Kidney capillary endothelial cell (primary cell): ENCODE measurements at regions not wholly inside any gene's neighbourhood (a gene's known extent, or its start where the extent isn't known, plus 50 kb on each side); places are given as distances from the start of the nearest gene placed in this dataset.
"Not testable (repeated sequence)": the region's sequence is repeated elsewhere in the genome, so short reads cannot be mapped to it uniquely, and the experiment has no call there.

Experiments used
- DNase-seq: peaks from one replicate; pipeline ENCODE4 v3.0.0-alpha.2; 2018; ENCODE audit warnings: low spot score

GRCh38 chr6:1156411-1156810 is 155.5 kb upstream of the FOXQ1 start:
- not testable (repeated sequence) for DNase-seq

- DNase-seq = no peak
Measured at GRCh38 chr6:1153696-1154245, 158.1 kb upstream of the FOXQ1 start.

- DNase-seq = no peak
Measured at GRCh38 chr6:1146500-1146899, 165.4 kb upstream of the FOXQ1 start.

- DNase-seq = no peak
Measured at GRCh38 chr6:1145768-1146218, 166.1 kb upstream of the FOXQ1 start.

- DNase-seq = no peak
Measured at GRCh38 chr6:1144842-1145767, 166.8 kb upstream of the FOXQ1 start.

GRCh38 chr6:1143655-1144054 is 168.2 kb upstream of the FOXQ1 start:
- no peak for DNase-seq

- no peak for DNase-seq
Measured at GRCh38 chr6:1139155-1139890, 172.6 kb upstream of the FOXQ1 start.

GRCh38 chr6:1137849-1138248 is 174.0 kb upstream of the FOXQ1 start:
- DNase-seq = no peak

- no peak for DNase-seq
Measured at GRCh38 chr6:1136827-1137226, 175.1 kb upstream of the FOXQ1 start.

GRCh38 chr6:1136415-1136774 is 175.5 kb upstream of the FOXQ1 start:
- DNase-seq = no peak

GRCh38 chr6:1135726-1136414 is 176.0 kb upstream of the FOXQ1 start:
- DNase-seq = no peak

GRCh38 chr6:1131285-1132079 is 180.4 kb upstream of the FOXQ1 start:
- no peak for DNase-seq

- no peak for DNase-seq
Measured at GRCh38 chr6:1130709-1131108, 181.2 kb upstream of the FOXQ1 start.

- DNase-seq = no peak
Measured at GRCh38 chr6:1129131-1129530, 182.8 kb upstream of the FOXQ1 start.

- no peak for DNase-seq
Measured at GRCh38 chr6:1127597-1128288, 184.2 kb upstream of the FOXQ1 start.

GRCh38 chr6:1127129-1127528 is 184.8 kb upstream of the FOXQ1 start:
- no peak for DNase-seq

GRCh38 chr6:1126036-1126435 is 185.9 kb upstream of the FOXQ1 start:
- DNase-seq = no peak

GRCh38 chr6:1125297-1125696 is 186.6 kb upstream of the FOXQ1 start:
- DNase-seq = no peak

- no peak for DNase-seq
Measured at GRCh38 chr6:1124885-1125284, 187.0 kb upstream of the FOXQ1 start.

- no peak for DNase-seq
Measured at GRCh38 chr6:1123386-1124375, 188.2 kb upstream of the FOXQ1 start.
